Mesenchymal stem cell (in vitro differentiated cells and primary cell): ENCODE measurements at regions not wholly inside any gene's neighbourhood (a gene's known extent, or its start where the extent isn't known, plus 50 kb on each side); places are given as distances from the start of the nearest gene placed in this dataset.

ENCODE experiments used
- DNase-seq: peaks from one replicate; pipeline ENCODE4 v3.0.0-alpha.2; 2013
- H2AFZ ChIP-seq: one replicate; pipeline ENCODE4 v1.6.1; 2013; ENCODE audit warnings: low read depth, mild to moderate bottlenecking, control low read depth, inconsistent platforms, low read length, moderate library complexity
- H2AK5ac ChIP-seq: 2 replicates; pipeline ENCODE4 v1.6.1; 2013; ENCODE audit warnings: low read length, moderate library complexity, mild to moderate bottlenecking, inconsistent platforms; ENCODE audit not compliant: severe bottlenecking
- H2BK120ac ChIP-seq: one replicate; pipeline ENCODE4 v1.6.1; 2013; ENCODE audit warnings: low read depth, mild to moderate bottlenecking, inconsistent platforms, low read length, moderate library complexity
- H2BK12ac ChIP-seq, 2 experiments: one replicate each; pipeline ENCODE4 v1.6.1; 2013; ENCODE audit warnings: inconsistent platforms in 2 of 2, low read length in 2 of 2, mild to moderate bottlenecking in 2 of 2, moderate library complexity in 2 of 2, control low read depth in 1 of 2
- H2BK15ac ChIP-seq: one replicate; pipeline ENCODE4 v1.6.1; 2013; ENCODE audit warnings: mild to moderate bottlenecking, low read depth, inconsistent platforms; ENCODE audit not compliant: poor library complexity, severe bottlenecking
- H2BK5ac ChIP-seq: 2 replicates; pipeline ENCODE4 v1.6.1; 2013; ENCODE audit warnings: low read depth, mild to moderate bottlenecking, low read length, control low read depth, inconsistent platforms; ENCODE audit not compliant: poor library complexity, severe bottlenecking
- H3K14ac ChIP-seq, 2 experiments: one replicate each; pipeline ENCODE4 v1.6.1; 2013; ENCODE audit warnings: inconsistent platforms in 2 of 2, low read length in 2 of 2, control low read depth in 1 of 2, mild to moderate bottlenecking in 1 of 2, moderate library complexity in 1 of 2
- H3K18ac ChIP-seq, 2 experiments: one replicate each; pipeline ENCODE4 v1.6.1; 2013; ENCODE audit warnings: inconsistent platforms in 2 of 2, low read length in 2 of 2, control low read depth in 1 of 2, low read depth in 1 of 2, mild to moderate bottlenecking in 1 of 2
- H3K23ac ChIP-seq, 2 experiments: one replicate each; pipeline ENCODE4 v1.6.1; 2013; ENCODE audit warnings: inconsistent platforms in 2 of 2, low read length in 2 of 2, mild to moderate bottlenecking in 2 of 2, moderate library complexity in 2 of 2, control low read depth in 1 of 2
- H3K27ac ChIP-seq: 2 replicates; pipeline ENCODE4 v1.5.1; 2013; ENCODE audit warnings: mild to moderate bottlenecking, moderate library complexity, low read length, control low read depth, inconsistent platforms; ENCODE audit not compliant: poor library complexity, severe bottlenecking
- H3K27me3 ChIP-seq, 2 experiments: 2 replicates each; pipeline versions ENCODE4 v1.6.1 to v1.7.0; 2013; ENCODE audit warnings: low read length in 2 of 2, mild to moderate bottlenecking in 2 of 2, moderate library complexity in 2 of 2, control low read depth in 1 of 2, inconsistent platforms in 1 of 2; ENCODE audit not compliant: control insufficient read depth in 1 of 2, insufficient read depth in 1 of 2
- H3K36me3 ChIP-seq, 2 experiments: 2 replicates each; pipeline versions ENCODE4 v1.6.1 to v1.7.0; 2013; ENCODE audit warnings: low read length in 2 of 2, control low read depth in 1 of 2, inconsistent platforms in 1 of 2, low read depth in 1 of 2, mild to moderate bottlenecking in 1 of 2; ENCODE audit not compliant: insufficient read depth in 2 of 2, control insufficient read depth in 1 of 2
- H3K4ac ChIP-seq, 2 experiments: one replicate each; pipeline ENCODE4 v1.6.1; 2013; ENCODE audit warnings: inconsistent platforms in 2 of 2, low read length in 2 of 2, mild to moderate bottlenecking in 2 of 2, moderate library complexity in 2 of 2, control low read depth in 1 of 2, low read depth in 1 of 2
- H3K4me1 ChIP-seq: 2 replicates; pipeline ENCODE4 v1.6.1; 2013; ENCODE audit warnings: low read depth, low read length, control low read depth; ENCODE audit not compliant: control insufficient read depth, insufficient read depth
- H3K4me2 ChIP-seq: 2 replicates; pipeline ENCODE4 v1.6.1; 2013; ENCODE audit warnings: low read length, mild to moderate bottlenecking, inconsistent platforms; ENCODE audit not compliant: poor library complexity, severe bottlenecking
- H3K4me3 ChIP-seq, 2 experiments: 2 replicates each; pipeline versions ENCODE4 v1.5.1 to v1.7.0; 2013; ENCODE audit warnings: low read length in 2 of 2, mild to moderate bottlenecking in 2 of 2, control low read depth in 1 of 2, low read depth in 1 of 2; ENCODE audit not compliant: insufficient read depth in 1 of 2
- H3K79me1 ChIP-seq: replicated peaks from 2 replicates; pipeline ENCODE4 v1.6.1; 2013; ENCODE audit warnings: mild to moderate bottlenecking, control low read depth, low read length, inconsistent platforms; ENCODE audit not compliant: poor library complexity, severe bottlenecking
- H3K9ac ChIP-seq: 2 replicates; pipeline ENCODE4 v1.7.0; 2013; ENCODE audit warnings: mild to moderate bottlenecking, low read length, moderate library complexity
- H3K9me3 ChIP-seq: 2 replicates; pipeline ENCODE4 v1.7.0; 2013; ENCODE audit warnings: mild to moderate bottlenecking, low read length; ENCODE audit not compliant: control insufficient read depth
- H4K8ac ChIP-seq: one replicate; pipeline ENCODE4 v1.6.1; 2013; ENCODE audit warnings: inconsistent platforms, mild to moderate bottlenecking, low read length, moderate library complexity
- H4K91ac ChIP-seq: one replicate; pipeline ENCODE4 v1.6.1; 2013; ENCODE audit warnings: mild to moderate bottlenecking, low read length, inconsistent platforms
- WGBS: methylation state at CpG from one replicate; pipeline ENCODE4 v1.1.7; 2013; ENCODE audit warnings: mixed read lengths; 5-methylcytosine and 5-hydroxymethylcytosine counted together

- Histone ChIP-seq H2AK5ac (peak overlapping the region; percentile 85), H3K9ac (peak overlapping the region; percentile 48), H2AFZ (no peak overlapping the region), H3K9me3 (no peaks in the 10 kb centered on the region), H3K4me3 (no peak overlapping the region), H3K14ac (no peak overlapping the region), H3K36me3 (peaks cover 0 to 3% of the 10 kb centered on the region in 2 experiments), H4K91ac (no peak overlapping the region), H2BK12ac (no peak overlapping the region), H3K27me3 (no peaks in the 10 kb centered on the region), H3K4me2 (no peak overlapping the region), H2BK120ac (no peak overlapping the region), H2BK15ac (no peak overlapping the region), H3K23ac (no peak overlapping the region), H2BK5ac (no peak overlapping the region), H3K27ac (no peak overlapping the region), H3K79me1 (peaks cover 21% of the 10 kb centered on the region), H3K18ac (no peak overlapping the region), H3K4ac (no peak overlapping the region), H3K4me1 (peaks cover 21% of the 10 kb centered on the region), H4K8ac (no peak overlapping the region)
- DNase-seq: no peak
- WGBS: no CpG with 5 or more reads among the region's 2 CpGs
Measured at GRCh38 chr15:62611002-62611401, 431.5 kb upstream of the TPM1 start.

- Histone ChIP-seq H3K27ac (peak overlapping the region; percentile 95), H3K4me2 (peak overlapping the region; percentile 52), H4K91ac (no peak overlapping the region), H3K9ac (no peak overlapping the region), H3K14ac (no peak overlapping the region), H3K79me1 (peaks cover 21% of the 10 kb centered on the region), H4K8ac (no peak overlapping the region), H2BK5ac (peak overlapping the region; percentile 93), H3K27me3 (no peaks in the 10 kb centered on the region), H3K4me3 (no peak overlapping the region), H2BK15ac (no peak overlapping the region), H2AK5ac (peak overlapping the region; percentile 26), H3K4ac (no peak overlapping the region), H2AFZ (no peak overlapping the region), H3K9me3 (no peaks in the 10 kb centered on the region), H2BK12ac (no peak overlapping the region), H2BK120ac (no peak overlapping the region), H3K4me1 (peaks cover 15% of the 10 kb centered on the region), H3K23ac (no peak overlapping the region), H3K36me3 (peaks cover 0 to 3% of the 10 kb centered on the region in 2 experiments), H3K18ac (no peak overlapping the region)
- no peak for DNase-seq
- WGBS: 96% methylated on average over 5 of the region's 5 CpGs
Measured at GRCh38 chr15:62612183-62612733, 430.3 kb upstream of the TPM1 start.

DNA sequence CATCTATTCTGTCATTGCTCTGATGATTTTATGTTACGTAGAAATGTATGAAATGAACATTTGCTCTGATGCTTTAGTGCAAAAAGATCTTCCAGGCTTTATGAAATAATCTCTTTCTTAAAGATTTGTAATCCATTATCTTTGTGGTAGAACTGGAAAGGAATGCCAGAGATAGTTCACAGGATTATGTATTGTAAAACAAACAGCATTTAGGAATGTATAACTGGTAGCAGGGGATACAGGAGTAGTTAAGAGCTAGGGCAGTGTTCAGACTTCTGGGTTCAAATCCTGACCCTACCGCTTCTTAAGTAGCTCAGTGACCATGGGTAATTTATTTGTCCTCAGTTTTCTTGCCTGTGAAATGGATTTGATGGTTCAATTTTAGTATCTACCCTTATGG lies 429.8 kb upstream of the TPM1 start:
- Histone ChIP-seq H2BK5ac (no peak overlapping the region), H2BK12ac (no peak overlapping the region), H3K9ac (no peak overlapping the region), H4K8ac (no peak overlapping the region), H3K18ac (no peak overlapping the region), H2BK120ac (no peak overlapping the region), H2AK5ac (no peak overlapping the region), H3K4me3 (no peak overlapping the region), H3K4me2 (no peak overlapping the region), H3K14ac (no peak overlapping the region), H2BK15ac (no peak overlapping the region), H4K91ac (no peak overlapping the region), H3K4ac (no peak overlapping the region), H3K36me3 (peaks cover 0 to 3% of the 10 kb centered on the region in 2 experiments), H3K23ac (no peak overlapping the region), H3K4me1 (peaks cover 15% of the 10 kb centered on the region), H3K9me3 (no peaks in the 10 kb centered on the region), H3K27me3 (no peaks in the 10 kb centered on the region), H2AFZ (no peak overlapping the region), H3K79me1 (peaks cover 21% of the 10 kb centered on the region), H3K27ac (peak overlapping the region; percentile 95)
- 93% methylated on average over 1 of the region's 2 CpGs for WGBS
- DNase-seq: no peak

DNA sequence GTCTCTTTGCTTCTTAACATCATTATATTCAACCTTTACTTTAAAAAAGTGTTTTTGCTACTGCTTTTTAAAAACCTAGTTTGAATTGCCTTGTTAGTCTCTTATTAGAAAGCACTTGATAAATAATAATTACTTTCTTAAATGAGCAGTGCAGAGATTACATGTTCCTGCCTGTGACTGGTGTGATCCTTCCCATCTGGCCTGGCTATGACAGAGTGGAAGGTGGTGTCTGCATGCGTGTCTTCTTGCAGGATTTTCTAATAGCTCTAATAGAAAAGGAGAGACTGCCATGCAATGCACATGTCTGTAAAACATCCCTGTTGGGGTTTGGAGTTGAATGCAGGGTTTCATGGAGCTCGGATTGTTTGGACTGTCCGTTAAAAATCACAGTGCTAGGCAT lies 425.8 kb upstream of the TPM1 start:
- Histone ChIP-seq H2BK12ac (no peak overlapping the region), H2BK15ac (no peak overlapping the region), H3K4me1 (peaks cover 5% of the 10 kb centered on the region), H3K18ac (no peak overlapping the region), H2AFZ (no peak overlapping the region), H3K14ac (no peak overlapping the region), H2AK5ac (no peak overlapping the region), H3K27ac (no peak overlapping the region), H3K4me2 (no peak overlapping the region), H3K79me1 (peaks cover 4% of the 10 kb centered on the region), H4K8ac (no peak overlapping the region), H2BK120ac (no peak overlapping the region), H2BK5ac (no peak overlapping the region), H3K23ac (no peak overlapping the region), H3K9me3 (no peaks in the 10 kb centered on the region), H3K9ac (no peak overlapping the region), H3K4ac (no peak overlapping the region), H4K91ac (no peak overlapping the region), H3K27me3 (no peaks in the 10 kb centered on the region), H3K4me3 (no peak overlapping the region), H3K36me3 (no peaks in the 10 kb centered on the region)
- no peak for DNase-seq
- 90% methylated on average over 3 of the region's 3 CpGs for WGBS
